H1 (cell line): ENCODE measurements at regions not wholly inside any gene's neighbourhood (a gene's known extent, or its start where the extent isn't known, plus 50 kb on each side); places are given as distances from the start of the nearest gene placed in this dataset.

ENCODE experiments used
- CTCF ChIA-PET: fragments of 300-600 bp; sonication (Branson Sonifier 250); formaldehyde crosslinking; loops from one replicate; lab custom pipeline; 2021; ENCODE audit not compliant: partially characterized antibody; lab: Charles Lee
- POLR2A ChIA-PET: fragments of 300-600 bp; sonication (Branson Sonifier 250); formaldehyde crosslinking; loops from one replicate; lab custom pipeline; 2021; ENCODE audit warnings: inconsistent platforms; ENCODE audit not compliant: partially characterized antibody; lab: Charles Lee
- DNase-seq, 2 experiments: peaks; one replicate each; pipeline versions ENCODE4 v3.0.0 to v3.0.0-alpha.2; 2010 to 2022; ENCODE audit warnings: low spot score in 2 of 2, low read depth in 1 of 2, mixed read lengths in 1 of 2
- FAIRE-seq: peaks from 2 replicates; lab custom pipeline; 2011; peaks lifted over from hg19 to GRCh38; lab: Jason Lieb, UNC
- H2AFZ ChIP-seq: 2 replicates; pipeline ENCODE4 v1.8.1; 2012; ENCODE audit warnings: low read length, inconsistent platforms
- H2AK5ac ChIP-seq: 2 replicates; pipeline ENCODE4 v1.6.1; 2013; ENCODE audit warnings: low read depth, low read length
- H2BK120ac ChIP-seq: replicated peaks from 2 replicates; pipeline ENCODE3; 2013; ENCODE audit warnings: low read depth, low read length, inconsistent platforms
- H2BK12ac ChIP-seq: 2 replicates; pipeline ENCODE4 v1.6.1; 2013; ENCODE audit warnings: low read depth, low read length
- H2BK15ac ChIP-seq: 2 replicates; pipeline ENCODE4 v1.6.1; 2013; ENCODE audit warnings: low read length
- H2BK20ac ChIP-seq: 2 replicates; pipeline ENCODE4 v1.6.1; 2013; ENCODE audit warnings: low read length
- H2BK5ac ChIP-seq: 2 replicates; pipeline ENCODE4 v1.6.1; 2013; ENCODE audit warnings: low read depth, low read length
- H3K14ac ChIP-seq: 2 replicates; pipeline ENCODE4 v1.6.1; 2013; ENCODE audit warnings: inconsistent platforms; ENCODE audit not compliant: insufficient read length
- H3K18ac ChIP-seq: 2 replicates; pipeline ENCODE4 v1.6.1; 2013; ENCODE audit warnings: low read length; ENCODE audit errors: extremely low read depth
- H3K23ac ChIP-seq: 2 replicates; pipeline ENCODE4 v1.6.1; 2013; ENCODE audit warnings: inconsistent platforms; ENCODE audit not compliant: insufficient read length
- H3K23me2 ChIP-seq: 2 replicates; pipeline ENCODE4 v1.6.1; 2013; ENCODE audit warnings: low read depth, low read length
- H3K27ac ChIP-seq: 2 replicates; pipeline ENCODE4 v1.6.1; 2011; ENCODE audit warnings: low read depth, low read length, inconsistent platforms
- H3K27me3 ChIP-seq, 4 experiments: replicated peaks in 1 of 4; 1 replicate in 1 of 4; 2 replicates in 3 of 4; pipeline versions ENCODE4 v1.6.1 to v1.8.1; 2011 to 2013; ENCODE audit warnings: low read length in 3 of 4, mild to moderate bottlenecking in 3 of 4, inconsistent platforms in 2 of 4, mixed read lengths in 2 of 4, moderate library complexity in 1 of 4; ENCODE audit not compliant: control insufficient read depth in 3 of 4, insufficient read depth in 3 of 4; ENCODE audit errors: extremely low read depth in 1 of 4
- H3K36me3 ChIP-seq, 4 experiments: 2 replicates each; pipeline versions ENCODE4 v1.6.1 to v1.8.1; 2011 to 2013; ENCODE audit warnings: mild to moderate bottlenecking in 4 of 4, low read length in 3 of 4, moderate library complexity in 2 of 4, control low read depth in 1 of 4, inconsistent platforms in 1 of 4; ENCODE audit not compliant: insufficient read depth in 4 of 4, control insufficient read depth in 2 of 4
- H3K4ac ChIP-seq: replicated peaks from 2 replicates; pipeline ENCODE3; 2013; ENCODE audit warnings: low read length, low read depth, mixed read lengths, inconsistent platforms; ENCODE audit not compliant: insufficient read length
- H3K4me1 ChIP-seq, 4 experiments: replicated peaks in 1 of 4; 1 replicate in 1 of 4; 2 replicates in 3 of 4; pipeline versions ENCODE4 v1.6.1 to v1.8.1; 2011 to 2013; ENCODE audit warnings: low read length in 3 of 4, inconsistent platforms in 2 of 4, mixed read lengths in 1 of 4; ENCODE audit not compliant: insufficient read depth in 4 of 4, control insufficient read depth in 3 of 4
- H3K4me2 ChIP-seq, 2 experiments: 2 replicates each; pipeline versions ENCODE4 v1.6.1 to v1.8.1; 2011 to 2013; ENCODE audit warnings: low read depth in 2 of 2, low read length in 2 of 2, control low read depth in 1 of 2, inconsistent platforms in 1 of 2, mild to moderate bottlenecking in 1 of 2; ENCODE audit not compliant: insufficient read depth in 1 of 2
- H3K4me3 ChIP-seq, 4 experiments: fragments of 200-600, 300-600 bp in 1 of 4; sonication (generic), shearing (Covaris generic), sonication (Bioruptor Twin) in 1 of 4; 2 replicates each; pipeline versions ENCODE4 v1.5.1 to v1.8.1; 2011 to 2016; ENCODE audit warnings: low read length in 4 of 4, low read depth in 3 of 4, control low read depth in 2 of 4, inconsistent platforms in 2 of 4, mild to moderate bottlenecking in 2 of 4, mixed read lengths in 1 of 4, moderate library complexity in 1 of 4; ENCODE audit not compliant: insufficient read depth in 2 of 4; ENCODE audit errors: extremely low read depth in 1 of 4
- H3K56ac ChIP-seq: replicated peaks from 2 replicates; pipeline ENCODE3; 2013; ENCODE audit warnings: low read depth, mild to moderate bottlenecking, mixed read lengths, low read length, inconsistent platforms; ENCODE audit not compliant: insufficient read length
- H3K79me1 ChIP-seq: 2 replicates; pipeline ENCODE4 v1.6.1; 2013; ENCODE audit warnings: low read depth, low read length, control low read depth
- H3K79me2 ChIP-seq, 2 experiments: 2 replicates each; pipeline versions ENCODE4 v1.6.1 to v1.8.1; 2012 to 2013; ENCODE audit warnings: low read length in 2 of 2, mild to moderate bottlenecking in 2 of 2, inconsistent platforms in 1 of 2; ENCODE audit not compliant: insufficient read depth in 2 of 2, control insufficient read depth in 1 of 2
- H3K9ac ChIP-seq, 4 experiments: replicated peaks in 1 of 4; 1 replicate in 1 of 4; 2 replicates in 3 of 4; pipeline versions ENCODE4 v1.6.1 to v1.8.1; 2011 to 2013; ENCODE audit warnings: low read depth in 3 of 4, low read length in 3 of 4, control low read depth in 2 of 4, mild to moderate bottlenecking in 2 of 4, moderate library complexity in 2 of 4, inconsistent platforms in 1 of 4; ENCODE audit errors: extremely low read depth in 1 of 4
- H3K9me3 ChIP-seq, 2 experiments: 2 replicates each; pipeline versions ENCODE4 v1.6.1 to v1.8.1; 2012 to 2013; ENCODE audit warnings: mild to moderate bottlenecking in 2 of 2, moderate library complexity in 2 of 2, control low read depth in 1 of 2, inconsistent platforms in 1 of 2, low read depth in 1 of 2, low read length in 1 of 2, mixed read lengths in 1 of 2; ENCODE audit not compliant: insufficient read depth in 2 of 2
- H4K20me1 ChIP-seq, 2 experiments: replicated peaks in 1 of 2; 2 replicates each; pipeline versions ENCODE3 to v1.8.1; 2011 to 2013; ENCODE audit warnings: inconsistent platforms in 2 of 2, low read length in 2 of 2, mild to moderate bottlenecking in 1 of 2; ENCODE audit not compliant: insufficient read depth in 2 of 2, control insufficient read depth in 1 of 2
- H4K5ac ChIP-seq: 2 replicates; pipeline ENCODE4 v1.6.1; 2013; ENCODE audit warnings: low read length, low read depth, mixed read lengths, inconsistent platforms; ENCODE audit not compliant: insufficient read length
- H4K8ac ChIP-seq: 2 replicates; pipeline ENCODE4 v1.8.0; 2013; ENCODE audit warnings: mild to moderate bottlenecking, moderate library complexity, low read length, inconsistent platforms; ENCODE audit not compliant: insufficient read depth; ENCODE audit errors: extremely low read depth
- H4K91ac ChIP-seq: replicated peaks from 2 replicates; pipeline ENCODE3; 2013; ENCODE audit warnings: low read length, mixed read lengths, inconsistent platforms; ENCODE audit not compliant: insufficient read length
- BCL11A ChIP-seq, 2 experiments: IDR thresholded peaks; one replicate each; pipeline ENCODE4 v1.6.1; 2011; ENCODE audit warnings: low read depth in 2 of 2, low read length in 2 of 2, mild to moderate bottlenecking in 2 of 2
- CTCF ChIP-seq, 3 experiments: IDR thresholded peaks; 1 replicate in 2 of 3; 2 replicates in 1 of 3; pipeline versions ENCODE4 v1.5.1 to v1.6.1; 2011; ENCODE audit warnings: low read length in 3 of 3, mild to moderate bottlenecking in 3 of 3, inconsistent platforms in 2 of 3, low read depth in 1 of 3, moderate library complexity in 1 of 3; ENCODE audit not compliant: insufficient read depth in 1 of 3; ENCODE audit errors: control extremely low read depth in 1 of 3
- E2F6 ChIP-seq: IDR thresholded peaks from 2 replicates; pipeline ENCODE4 v1.6.1; 2012; ENCODE audit warnings: inconsistent platforms
- GTF2F1 ChIP-seq: IDR thresholded peaks from 2 replicates; pipeline ENCODE4 v1.6.1; 2012; ENCODE audit warnings: low read depth, low read length, improper control_type of control experiment, borderline replicate concordance
- SP1 ChIP-seq: IDR thresholded peaks from 2 replicates; pipeline ENCODE4 v1.6.1; 2011; ENCODE audit warnings: low read depth, low read length
- YY1 ChIP-seq: IDR thresholded peaks from 2 replicates; pipeline ENCODE4 v1.6.1; 2011; ENCODE audit warnings: low read depth, mild to moderate bottlenecking, low read length
- WGBS, 2 experiments: shearing (Covaris generic) in 1 of 2; methylation state at CpG; one replicate each; pipeline versions ENCODE4 v1.1.6 to v1.1.7; 2013 to 2015; ENCODE audit warnings: low lambda C conversion rate in 2 of 2, mixed read lengths in 2 of 2, inconsistent platforms in 1 of 2, low coverage in 1 of 2, missing lambda C conversion rate in 1 of 2; ENCODE audit not compliant: insufficient replicate concordance in 2 of 2, insufficient coverage in 1 of 2, insufficient read length in 1 of 2; ENCODE audit errors: extremely low coverage in 1 of 2, missing lambda C conversion rate in 1 of 2; 5-methylcytosine and 5-hydroxymethylcytosine counted together

- no peak overlapping the region for H2BK120ac ChIP-seq
- H3K14ac ChIP-seq = no peak overlapping the region
- no peak overlapping the region for H3K56ac ChIP-seq
- H2BK12ac ChIP-seq = no peak overlapping the region
- no peak for FAIRE-seq
- H3K23ac ChIP-seq = no peak overlapping the region
- no peaks in the 10 kb centered on the region for H4K20me1 ChIP-seq
- no peak overlapping the region for H2BK15ac ChIP-seq
- no peak overlapping the region for H3K27ac ChIP-seq
- WGBS, 2 experiments = 65% methylated on average over 2 of the region's 2 CpGs; no CpG with 5 or more reads in 1 of the 2 experiments
- H2BK20ac ChIP-seq = no peak overlapping the region
- CTCF ChIA-PET = interaction anchor here (1.0 to 1.4 kb wide), 3 partner anchors 15 to 440 kb away, joined by 3 to 4 read pairs (median 3); no protein-coding TSS in a partner anchor
- POLR2A ChIA-PET = no interaction called here
- H3K79me1 ChIP-seq = no peaks in the 10 kb centered on the region
- no peak overlapping the region for H3K4me3 ChIP-seq
- no peak overlapping the region for H2AFZ ChIP-seq
- H3K9me3 ChIP-seq = no peaks in the 10 kb centered on the region
- no peak overlapping the region for H3K4ac ChIP-seq
- no peak overlapping the region for H4K5ac ChIP-seq
- H3K23me2 ChIP-seq = no peaks in the 10 kb centered on the region
- H3K18ac ChIP-seq = no peak overlapping the region
- H3K36me3 ChIP-seq = no peaks in the 10 kb centered on the region
- no peaks in the 10 kb centered on the region for H3K79me2 ChIP-seq
- H3K9ac ChIP-seq = no peak overlapping the region
- no peak overlapping the region for H2BK5ac ChIP-seq
- DNase-seq = no peak
- H4K8ac ChIP-seq = no peak overlapping the region
- 0 out of 7 replicates have a peak, but pooled peaks cover 0 to 2% (median 0%) of the 10 kb centered on the region in 4 experiments for H3K4me1 ChIP-seq
- no peak overlapping the region for H3K4me2 ChIP-seq
- no peaks in the 10 kb centered on the region for H3K27me3 ChIP-seq
- H4K91ac ChIP-seq = no peak overlapping the region
- no peak overlapping the region for H2AK5ac ChIP-seq
- TF ChIP-seq E2F6 (no peak), SP1 (no peak), BCL11A (IDR thresholded peaks at IDR 0.05; ENCODE audit: low read depth in 2 of 2, low read length in 2 of 2) (no peak), YY1 (no peak), CTCF (IDR thresholded peaks at IDR 0.05; ENCODE audit: control extremely low read depth in 1 of 3, insufficient read depth in 1 of 3, low read depth in 1 of 3, low read length in 3 of 3) (no peak), GTF2F1 (no peak)
Observed at GRCh38 chr2:181122601-181123000, 142.2 kb downstream of the UBE2E3 start.
